NCI-H1436 treated with DMSO at 0.1 percent for 48 hours (cell line): ENCODE measurements at regions not wholly inside any gene's neighbourhood (a gene's known extent, or its start where the extent isn't known, plus 50 kb on each side); places are given as distances from the start of the nearest gene placed in this dataset.

ENCODE experiments used
- DNase-seq: peaks from one replicate; lab custom pipeline; 2025; lab: John Stamatoyannopoulos, UW

DNA sequence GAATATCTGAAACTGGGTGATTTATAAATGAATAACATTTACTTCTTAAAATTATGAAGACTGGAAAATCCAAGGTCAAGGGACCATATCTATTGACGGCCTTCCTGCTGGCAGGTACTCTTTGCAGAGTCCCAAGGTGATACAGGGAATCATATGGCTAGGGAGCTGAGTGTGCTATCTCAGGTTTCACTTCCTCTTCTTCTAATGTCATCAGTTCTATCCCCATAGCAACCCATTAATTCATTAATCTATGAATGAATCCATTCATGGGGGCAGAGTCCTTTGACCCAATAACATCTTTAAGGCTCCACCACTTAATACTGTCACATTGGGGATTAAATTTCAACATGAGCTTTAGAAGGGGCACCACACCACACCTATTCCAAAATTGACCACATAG, 772.0 kb downstream of the HACE1 start:
- DNase-seq: no peak

DNA sequence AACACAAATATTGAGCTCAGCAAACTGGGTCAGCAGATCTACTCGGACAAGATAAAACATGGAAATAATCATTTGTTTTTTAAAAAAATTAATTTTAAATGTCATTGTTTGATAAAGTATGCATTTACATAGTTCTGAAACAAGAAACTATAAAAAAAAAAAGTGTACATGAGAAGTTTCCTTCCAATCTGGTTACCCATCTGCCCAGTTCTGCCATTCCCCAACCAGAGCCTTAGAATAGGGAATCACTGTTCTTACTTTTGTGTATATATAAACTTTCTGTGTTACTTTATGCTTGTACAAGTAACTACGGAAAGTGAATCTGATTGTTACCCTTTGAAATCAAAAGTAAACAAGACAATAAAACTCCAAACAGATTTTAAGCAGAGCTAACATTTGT, 791.4 kb downstream of the HACE1 start:
- DNase-seq: no peak

- DNase-seq: no peak
Measured at GRCh38 chr6:104064876-104065275, 794.8 kb downstream of the HACE1 start.

GRCh38 chr6:104050455-104050854, 809.3 kb downstream of the HACE1 start:
- DNase-seq: no peak

GRCh38 chr6:104046426-104046825, 813.3 kb downstream of the HACE1 start:
- no peak for DNase-seq

- DNase-seq: no peak
Measured at GRCh38 chr6:104031346-104031745, 828.4 kb downstream of the HACE1 start.

GRCh38 chr6:104022126-104022525, 837.6 kb downstream of the HACE1 start:
- no peak for DNase-seq

DNA sequence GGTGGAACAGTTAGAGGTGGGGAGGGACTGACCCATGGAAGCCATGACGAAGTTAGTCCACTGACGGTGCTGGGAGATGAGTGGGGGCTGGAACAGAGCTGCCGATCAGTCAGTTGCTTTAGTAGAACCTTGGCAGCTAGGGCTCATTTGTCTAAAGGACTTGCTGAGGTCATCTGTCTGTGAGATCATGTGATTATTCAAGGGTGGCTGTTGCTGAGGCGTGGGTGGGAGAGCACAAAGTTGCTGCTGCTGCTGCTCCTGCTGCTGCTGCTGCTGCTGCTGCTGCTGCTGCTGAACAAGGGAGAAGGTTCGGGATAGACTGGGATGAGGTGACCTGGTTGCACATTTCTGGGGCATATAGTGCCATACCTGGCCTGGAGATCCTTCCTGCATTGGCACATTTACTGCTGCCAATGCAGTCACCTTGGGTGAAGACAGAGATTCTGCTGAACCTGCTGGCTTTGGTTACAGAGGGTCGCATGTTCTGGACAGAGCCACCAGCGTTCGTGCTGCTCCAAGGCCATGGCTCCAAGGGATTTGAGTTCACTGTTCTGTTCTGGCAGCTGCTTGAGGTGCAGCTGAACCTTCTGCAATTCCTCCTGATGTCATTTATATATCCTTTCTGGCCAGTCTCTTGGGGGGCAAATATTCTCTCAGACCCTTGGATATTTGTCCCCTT, 840.5 kb downstream of the HACE1 start:
- DNase-seq: no peak

DNA sequence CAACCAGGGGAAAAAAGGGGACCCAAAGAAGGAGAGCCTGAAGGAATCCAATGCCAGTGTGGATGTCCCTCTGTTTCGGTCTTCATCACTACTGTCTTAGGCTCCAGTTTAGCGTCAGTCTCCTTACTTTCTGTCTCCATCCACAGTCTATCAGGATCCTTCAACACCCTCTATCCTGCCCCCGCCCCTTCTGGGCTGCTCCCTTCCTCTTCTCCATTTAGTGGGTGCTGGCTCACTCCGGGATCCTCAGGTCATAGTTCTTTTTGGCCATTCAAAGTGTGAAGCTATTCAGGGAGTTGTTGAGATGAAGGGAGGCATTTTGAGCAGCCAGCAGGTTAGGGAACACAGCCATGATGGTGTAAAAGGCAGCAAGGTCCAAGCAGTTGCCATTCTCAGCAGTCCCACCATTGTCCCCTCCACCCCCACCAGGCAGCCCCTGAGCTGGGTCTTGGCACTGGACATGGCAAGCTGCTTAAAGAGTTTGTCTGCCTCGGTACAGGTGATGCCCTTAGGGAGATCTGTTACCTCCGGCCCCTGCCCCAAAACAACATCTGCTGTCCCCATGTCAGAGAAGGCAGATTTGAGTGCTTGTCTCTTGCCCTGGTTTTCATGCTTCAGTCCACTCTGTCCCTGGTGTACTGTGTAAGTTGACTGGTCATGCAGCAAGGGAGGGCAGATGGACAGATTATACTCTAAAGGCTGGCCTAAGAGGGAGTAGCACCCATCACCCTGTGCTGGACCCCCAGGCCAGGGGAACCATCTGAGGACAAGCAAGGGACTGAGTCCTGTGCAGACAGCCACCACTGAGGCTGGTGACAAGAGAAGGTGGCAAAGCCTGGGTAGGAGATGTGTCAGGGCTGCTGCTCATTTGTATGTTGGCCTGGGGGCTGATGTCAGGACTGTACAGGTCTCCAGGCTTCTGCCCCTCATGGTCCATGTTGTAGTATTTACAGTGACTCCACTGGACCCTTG, 842.0 kb downstream of the HACE1 start:
- no peak for DNase-seq

- no peak for DNase-seq
Measured at GRCh38 chr6:104014163-104014959, 845.4 kb downstream of the HACE1 start.

- no peak for DNase-seq
Measured at GRCh38 chr6:104013312-104013971, 846.3 kb downstream of the HACE1 start.

DNA sequence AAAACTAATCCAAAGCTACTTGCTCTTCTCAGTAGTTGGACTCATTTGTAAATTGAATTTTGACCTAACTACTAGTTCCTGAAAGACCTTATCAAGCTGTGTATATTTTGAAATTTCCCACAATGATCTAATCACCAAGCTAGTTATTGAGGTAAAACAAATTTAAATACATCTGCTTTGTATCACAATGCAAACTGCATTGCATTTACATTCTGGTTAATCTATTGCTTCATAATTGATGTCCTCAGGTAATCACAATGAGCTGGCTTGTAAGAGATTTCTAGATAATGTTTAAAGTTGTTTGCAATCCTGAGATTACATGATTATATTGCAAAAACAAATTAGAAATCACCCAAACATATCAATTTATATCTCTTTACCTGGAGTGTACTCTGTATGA, 848.8 kb downstream of the HACE1 start:
- no peak for DNase-seq

- no peak for DNase-seq
Measured at GRCh38 chr6:104003803-104004516, 855.8 kb downstream of the HACE1 start.

DNA sequence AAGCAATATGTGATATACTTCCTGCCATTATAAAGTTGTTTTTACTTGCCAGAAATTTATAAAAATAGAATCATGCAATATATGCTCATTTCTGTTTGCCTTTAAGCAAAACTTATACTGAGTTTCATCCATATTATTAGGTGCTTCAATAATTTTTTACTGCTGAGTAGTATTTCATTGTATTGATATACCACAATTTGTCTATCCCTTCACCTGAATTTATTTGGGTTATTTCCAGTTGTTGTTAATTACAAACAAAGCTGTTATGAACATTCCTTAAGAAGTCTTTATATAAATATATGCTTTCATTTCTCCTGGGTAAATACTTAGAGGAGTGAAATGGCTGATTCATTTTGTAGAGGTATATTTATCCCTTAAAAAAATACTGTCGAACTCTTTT, 864.1 kb downstream of the HACE1 start:
- DNase-seq: no peak

DNA sequence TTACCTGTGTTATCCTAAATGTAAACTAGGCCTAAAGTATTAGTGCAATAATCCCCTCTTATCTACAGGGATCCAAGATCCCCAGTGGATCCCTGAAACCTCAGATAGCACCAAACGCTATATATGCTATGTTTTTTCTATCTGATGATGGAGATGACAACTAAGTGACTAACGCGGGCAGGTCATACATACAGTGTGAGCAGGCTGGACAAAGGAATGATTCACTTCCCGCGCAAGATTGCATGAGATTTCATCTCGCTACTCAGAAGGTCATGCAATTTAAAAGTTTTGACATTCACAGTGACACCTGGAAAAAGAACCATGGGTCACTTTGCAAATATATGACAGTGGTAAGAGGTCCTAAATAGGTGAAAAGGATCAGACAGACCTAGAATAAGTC, 875.9 kb downstream of the HACE1 start:
- no peak for DNase-seq

GRCh38 chr6:103983011-103983410, 876.7 kb downstream of the HACE1 start:
- DNase-seq: no peak

DNA sequence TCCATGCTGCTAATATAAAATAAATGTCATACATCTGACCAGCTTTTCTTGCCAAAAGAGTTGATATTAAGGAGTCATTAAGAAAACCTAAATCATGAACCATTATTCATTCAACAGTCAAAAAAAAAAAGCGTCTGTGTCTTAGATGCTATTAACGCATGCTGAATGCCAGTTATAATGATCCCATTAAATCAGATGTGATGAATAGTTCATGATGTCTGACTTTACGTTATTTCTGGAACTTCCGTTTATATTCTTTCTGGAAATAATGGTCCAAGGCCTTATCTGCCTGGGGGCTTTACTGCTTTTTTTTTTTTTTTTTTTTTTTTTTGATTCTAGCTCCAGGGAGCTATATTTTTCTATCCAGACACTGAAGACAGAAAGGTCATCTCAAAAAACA, 877.1 kb downstream of the HACE1 start:
- DNase-seq: no peak

DNA sequence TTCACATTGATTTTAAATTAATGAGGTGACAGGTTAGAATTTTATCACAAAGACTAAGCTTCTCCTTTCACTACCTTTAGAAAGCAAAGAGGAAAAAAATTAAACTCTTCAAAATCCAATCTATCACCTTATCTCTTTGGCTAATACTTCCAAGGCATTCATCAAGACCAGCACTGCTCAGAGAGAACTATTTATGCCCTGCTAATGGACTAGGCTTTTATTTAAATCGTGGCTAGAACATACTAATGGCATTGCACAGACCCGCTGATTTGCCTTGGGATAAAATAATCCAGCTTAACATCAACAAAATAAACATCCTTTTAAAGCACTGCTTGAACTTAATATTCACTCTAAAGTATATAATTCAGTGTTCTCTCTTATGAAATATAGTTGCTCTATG, 880.4 kb downstream of the HACE1 start:
- no peak for DNase-seq

- DNase-seq: no peak
Measured at GRCh38 chr6:103937389-103937788, 922.3 kb downstream of the HACE1 start.

DNA sequence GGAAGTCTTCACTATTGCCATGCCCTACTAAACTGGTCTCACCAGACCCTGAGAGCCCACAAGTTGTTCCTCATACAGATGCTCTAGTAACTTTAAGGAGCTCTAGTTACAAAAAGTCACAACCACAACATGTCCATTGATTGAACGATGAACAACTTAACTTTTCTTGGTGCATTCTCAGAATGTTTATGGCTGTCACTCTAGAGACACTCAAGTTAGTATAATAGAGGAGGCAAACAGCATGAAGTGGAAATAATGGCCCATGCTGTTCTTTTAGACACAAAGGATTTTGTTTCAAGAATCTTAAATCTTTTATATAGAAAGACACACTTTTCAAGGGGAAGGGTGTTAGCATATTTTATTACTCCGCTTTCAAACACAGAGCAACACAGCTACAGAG, 934.4 kb downstream of the HACE1 start:
- no peak for DNase-seq

DNA sequence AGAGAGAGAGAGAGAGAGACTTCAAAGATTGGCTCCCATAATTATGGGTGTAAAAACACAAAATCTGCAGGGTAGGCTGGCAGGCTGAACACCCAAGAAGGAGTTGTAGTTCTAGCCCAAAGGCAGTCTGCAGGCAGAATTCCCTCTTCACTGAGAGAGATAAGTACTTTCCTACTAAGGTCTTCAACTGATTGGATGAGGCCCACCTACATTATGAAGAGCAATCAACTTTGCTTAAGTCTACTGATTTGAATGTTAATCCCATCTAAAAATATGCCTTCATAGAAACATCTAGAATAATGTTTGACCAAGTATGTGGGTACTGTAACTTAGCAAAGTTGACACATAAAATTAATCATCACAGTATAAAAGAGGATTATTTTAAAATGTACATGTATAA, 949.7 kb downstream of the HACE1 start:
- no peak for DNase-seq
